Activated naive CD4-positive, alpha-beta T cell treated with anti-CD3 and anti-CD28 coated beads for 36 hours (primary cell): ENCODE measurements at regions not wholly inside any gene's neighbourhood (a gene's known extent, or its start where the extent isn't known, plus 50 kb on each side); places are given as distances from the start of the nearest gene placed in this dataset.

Source experiments
- CTCF ChIA-PET: fragments of 350-600 bp; sonication (Branson Sonifier 250); formaldehyde crosslinking; loops from one replicate; lab custom pipeline; 2021; ENCODE audit warnings: antibody characterized with exemption; lab: Charles Lee
- DNase-seq: peaks from one replicate; pipeline ENCODE4 v3.0.0-alpha.2; 2020
- H3K27ac Mint-ChIP-seq: one replicate; pipeline ENCODE4 v1.8.0; 2021; ENCODE audit warnings: mild to moderate bottlenecking, mixed read lengths
- H3K27me3 Mint-ChIP-seq: one replicate; pipeline ENCODE4 v1.8.0; 2021; ENCODE audit warnings: low read depth, mixed read lengths
- H3K36me3 Mint-ChIP-seq: one replicate; pipeline ENCODE4 v1.8.0; 2021; ENCODE audit warnings: low read depth, mixed read lengths
- H3K4me1 Mint-ChIP-seq: one replicate; pipeline ENCODE4 v1.8.0; 2021; ENCODE audit warnings: low read depth, mixed read lengths
- H3K4me3 Mint-ChIP-seq: one replicate; pipeline ENCODE4 v1.8.0; 2021; ENCODE audit warnings: mild to moderate bottlenecking, moderate library complexity, mixed read lengths
- H3K9me3 Mint-ChIP-seq: one replicate; pipeline ENCODE4 v1.8.0; 2021; ENCODE audit warnings: mixed read lengths
- intact Hi-C: fragments of 100-400 bp; cut with micrococcal nuclease; formaldehyde crosslinking; loops from one replicate; pipeline ENCODE4 v1.15.1; 2023

DNA sequence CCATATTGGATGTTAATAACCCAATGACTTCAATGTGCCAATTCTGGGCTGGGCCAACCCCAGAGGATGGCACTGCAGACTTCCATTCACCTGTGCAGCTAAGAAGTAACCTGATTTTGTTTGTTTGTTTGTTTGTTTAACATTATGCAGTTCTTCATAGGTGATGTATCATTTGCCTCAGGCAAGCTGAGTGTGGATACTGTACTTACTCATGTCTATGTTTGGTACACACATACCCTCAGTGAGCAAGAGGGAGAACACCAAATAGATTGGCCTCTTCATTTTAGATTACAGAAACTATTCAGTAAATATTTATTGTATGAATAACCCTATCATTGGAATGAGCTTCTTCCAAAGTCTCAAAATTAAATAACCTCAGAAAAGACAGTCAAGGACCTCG is 180.2 kb upstream of the SMC2 start:
- no peaks in the 10 kb centered on the region for H3K9me3 Mint-ChIP-seq
- no peaks in the 10 kb centered on the region for H3K36me3 Mint-ChIP-seq
- H3K27me3 Mint-ChIP-seq = peaks cover 2% of the 10 kb centered on the region
- intact Hi-C loops = no loop called here
- H3K4me1 Mint-ChIP-seq = no peaks in the 10 kb centered on the region
- CTCF ChIA-PET = interaction anchor here (0.5 kb wide), 1 partner anchor 829 kb away, joined by 3 read pairs; no protein-coding TSS in a partner anchor
- H3K27ac Mint-ChIP-seq = no peak overlapping the region
- DNase-seq = no peak
- H3K4me3 Mint-ChIP-seq = no peak overlapping the region

DNA sequence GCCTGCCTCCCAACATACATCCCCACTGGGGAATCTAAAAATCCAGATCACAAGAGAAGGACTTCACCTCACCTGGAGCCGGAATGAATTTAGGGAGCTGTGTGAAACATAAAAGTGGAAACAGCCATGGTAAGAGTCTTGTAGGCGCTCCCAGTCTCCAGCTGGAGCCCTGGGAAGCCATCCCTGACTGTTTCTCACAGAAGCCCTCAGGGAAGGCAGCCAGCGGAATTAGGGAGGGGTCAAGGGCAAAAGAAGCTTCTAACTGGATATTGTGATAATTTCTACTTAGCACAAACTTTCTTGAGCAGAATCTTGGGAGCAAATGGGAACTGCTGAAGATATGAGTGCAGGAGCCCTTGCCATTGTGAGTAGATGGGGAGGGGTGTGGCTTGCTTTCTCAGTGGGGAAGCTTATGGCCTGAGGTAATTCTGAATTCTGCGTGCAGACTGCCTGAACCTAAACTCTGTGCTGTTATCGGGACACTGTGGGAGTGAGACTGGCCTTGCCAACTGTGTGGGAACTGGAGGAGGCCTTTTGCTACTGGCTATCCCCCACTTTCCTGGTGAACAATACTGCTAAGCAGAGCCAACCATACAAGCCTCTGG is 174.4 kb upstream of the SMC2 start:
- intact Hi-C loops = no loop called here
- Mint-ChIP-seq H3K27ac (no peak overlapping the region), H3K4me3 (no peak overlapping the region), H3K36me3 (no peaks in the 10 kb centered on the region), H3K9me3 (no peaks in the 10 kb centered on the region), H3K27me3 (no peaks in the 10 kb centered on the region), H3K4me1 (no peaks in the 10 kb centered on the region)
- CTCF ChIA-PET = interaction anchor here (0.6 kb wide), 1 partner anchor 34 kb away, joined by 3 read pairs; no protein-coding TSS in a partner anchor
- DNase-seq = no peak

DNA sequence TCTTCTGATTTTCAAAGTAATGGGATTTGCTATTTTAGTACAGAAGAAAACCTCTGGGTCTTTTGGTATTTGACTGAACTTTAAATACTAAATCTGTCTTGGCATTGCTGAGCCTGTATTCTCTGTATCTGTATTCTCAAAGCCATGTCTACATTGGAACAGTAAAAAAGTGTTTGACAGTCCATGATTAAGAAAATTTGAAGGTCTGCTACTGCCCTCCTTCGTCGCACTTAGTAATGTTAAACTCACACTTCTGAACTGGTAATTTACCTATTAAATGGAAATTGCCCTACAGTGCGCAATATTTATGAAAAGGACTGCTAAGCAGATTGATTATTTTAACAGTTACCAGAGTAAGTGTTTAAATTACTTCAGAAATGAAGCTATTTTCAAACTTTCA is 165.7 kb upstream of the SMC2 start:
- no peak overlapping the region for H3K4me3 Mint-ChIP-seq
- intact Hi-C loops = no loop called here
- H3K36me3 Mint-ChIP-seq = no peaks in the 10 kb centered on the region
- peaks cover 2% of the 10 kb centered on the region for H3K27me3 Mint-ChIP-seq
- CTCF ChIA-PET = no interaction called here
- no peaks in the 10 kb centered on the region for H3K4me1 Mint-ChIP-seq
- no peak for DNase-seq
- H3K9me3 Mint-ChIP-seq = no peaks in the 10 kb centered on the region
- no peak overlapping the region for H3K27ac Mint-ChIP-seq

DNA sequence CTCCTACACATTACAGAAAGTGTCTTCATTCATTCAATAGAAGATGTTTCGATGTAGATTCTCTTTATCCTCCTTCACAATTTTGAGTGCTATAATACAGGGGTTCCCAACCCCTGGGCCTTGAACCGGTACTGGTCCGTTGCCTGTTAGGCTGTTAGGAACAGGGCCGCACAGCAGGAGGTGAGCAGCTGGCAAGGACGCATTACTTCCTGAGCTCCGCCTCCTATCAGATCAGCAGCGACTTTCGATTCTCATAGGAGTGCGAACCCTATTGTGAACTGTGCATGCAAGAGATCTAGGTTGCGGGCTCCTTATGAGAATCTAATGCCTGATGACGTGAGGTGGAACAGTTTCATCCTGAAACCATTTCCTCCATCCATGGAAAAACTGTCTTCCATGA is 153.0 kb upstream of the SMC2 start:
- Mint-ChIP-seq H3K27me3 (no peaks in the 10 kb centered on the region), H3K27ac (no peak overlapping the region), H3K4me3 (no peak overlapping the region), H3K4me1 (no peaks in the 10 kb centered on the region), H3K9me3 (no peaks in the 10 kb centered on the region), H3K36me3 (no peaks in the 10 kb centered on the region)
- intact Hi-C loops = no loop called here
- CTCF ChIA-PET = no interaction called here
- DNase-seq = no peak

DNA sequence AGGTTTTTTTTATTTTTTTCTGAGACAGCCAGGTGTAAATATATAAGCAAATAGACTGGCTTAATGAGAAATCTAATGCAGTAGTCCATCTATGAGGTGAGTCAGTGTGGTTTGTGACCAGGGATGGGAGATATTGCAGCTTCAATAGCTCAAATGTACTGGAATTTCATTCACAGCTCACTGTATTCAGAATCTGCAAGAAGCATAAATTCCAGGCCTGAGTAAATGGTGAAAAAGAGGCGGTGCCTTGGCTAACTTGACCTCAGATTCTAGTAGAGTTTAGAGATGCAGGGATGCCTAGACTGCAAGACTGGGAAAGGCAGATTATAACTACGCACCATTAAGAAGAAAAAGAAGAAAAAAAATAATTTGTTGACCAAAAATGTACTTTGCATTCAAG is 151.9 kb upstream of the SMC2 start:
- Mint-ChIP-seq H3K9me3 (no peaks in the 10 kb centered on the region), H3K36me3 (no peaks in the 10 kb centered on the region), H3K27me3 (no peaks in the 10 kb centered on the region), H3K4me3 (no peak overlapping the region), H3K4me1 (no peaks in the 10 kb centered on the region), H3K27ac (no peak overlapping the region)
- intact Hi-C loops = no loop called here
- CTCF ChIA-PET = no interaction called here
- no peak for DNase-seq

DNA sequence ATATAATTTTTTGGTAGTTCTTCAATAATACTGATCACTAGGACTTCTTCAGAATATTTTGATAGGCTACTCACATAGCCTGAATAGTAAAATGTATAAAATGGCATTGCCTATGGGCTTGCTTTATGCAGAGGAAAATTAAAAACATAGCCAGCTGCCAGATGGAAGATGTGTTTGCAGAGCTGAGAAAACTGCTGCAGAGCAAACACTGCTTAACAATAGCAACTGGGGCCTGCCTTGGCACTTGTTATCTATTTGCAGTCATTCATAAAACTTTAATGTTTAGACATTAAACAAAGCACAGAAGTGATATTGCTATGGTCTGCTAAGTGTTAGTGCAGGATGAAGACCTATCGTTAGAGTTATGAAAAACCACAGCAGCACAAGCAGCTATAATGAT is 151.5 kb upstream of the SMC2 start:
- no peak for DNase-seq
- no peaks in the 10 kb centered on the region for H3K27me3 Mint-ChIP-seq
- H3K27ac Mint-ChIP-seq = no peak overlapping the region
- intact Hi-C loops = no loop called here
- H3K4me1 Mint-ChIP-seq = no peaks in the 10 kb centered on the region
- H3K36me3 Mint-ChIP-seq = no peaks in the 10 kb centered on the region
- H3K9me3 Mint-ChIP-seq = no peaks in the 10 kb centered on the region
- no peak overlapping the region for H3K4me3 Mint-ChIP-seq
- CTCF ChIA-PET = interaction anchor here (0.8 kb wide), 1 partner anchor 28 kb away, joined by 4 read pairs; no protein-coding TSS in a partner anchor

DNA sequence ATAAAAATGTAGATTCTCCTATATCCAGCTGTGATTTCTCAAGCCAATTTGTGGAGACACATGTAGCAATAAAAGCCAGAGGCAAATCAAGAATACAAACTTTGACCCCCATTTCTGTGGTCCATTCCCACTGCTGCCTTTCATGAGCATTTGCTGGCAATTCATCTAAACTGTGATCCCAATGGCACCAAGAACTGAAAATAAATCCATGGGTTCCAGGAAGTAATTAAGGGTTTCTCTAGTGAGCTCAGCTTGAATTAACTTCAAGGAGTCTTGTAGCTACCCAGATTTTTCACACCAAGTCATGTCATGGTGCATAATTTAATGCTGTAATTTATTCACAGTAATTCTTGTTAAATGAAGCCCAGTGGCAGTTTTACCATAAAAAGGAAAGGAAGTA is 145.0 kb upstream of the SMC2 start:
- Mint-ChIP-seq H3K4me1 (no peaks in the 10 kb centered on the region), H3K9me3 (no peaks in the 10 kb centered on the region), H3K27me3 (peaks cover 14% of the 10 kb centered on the region), H3K4me3 (no peak overlapping the region), H3K36me3 (no peaks in the 10 kb centered on the region), H3K27ac (no peak overlapping the region)
- CTCF ChIA-PET = no interaction called here
- intact Hi-C loops = no loop called here
- no peak for DNase-seq

DNA sequence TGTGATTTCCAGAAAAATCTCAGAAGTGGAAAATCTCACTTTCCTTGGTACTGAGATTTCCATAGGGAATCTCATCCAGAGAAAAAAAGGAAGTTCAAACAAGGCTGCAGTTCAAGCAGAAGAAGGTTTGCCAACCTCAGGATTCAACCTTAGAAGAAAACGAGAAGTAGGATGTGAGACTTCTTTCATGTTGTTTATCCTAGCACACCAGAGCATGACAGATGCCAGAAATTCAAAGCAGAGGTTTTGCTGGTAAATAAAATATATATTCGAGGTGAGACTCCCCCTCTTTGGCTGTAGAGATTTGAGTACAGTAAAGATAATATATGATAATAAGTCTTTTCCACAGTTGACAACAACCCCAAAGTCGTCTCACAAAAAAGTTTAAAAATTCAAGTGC is 116.9 kb upstream of the SMC2 start:
- no peaks in the 10 kb centered on the region for H3K4me1 Mint-ChIP-seq
- H3K27ac Mint-ChIP-seq = no peak overlapping the region
- DNase-seq = no peak
- no peaks in the 10 kb centered on the region for H3K9me3 Mint-ChIP-seq
- no peak overlapping the region for H3K4me3 Mint-ChIP-seq
- intact Hi-C loops = no loop called here
- H3K36me3 Mint-ChIP-seq = no peaks in the 10 kb centered on the region
- H3K27me3 Mint-ChIP-seq = peaks cover 2% of the 10 kb centered on the region
- CTCF ChIA-PET = no interaction called here

DNA sequence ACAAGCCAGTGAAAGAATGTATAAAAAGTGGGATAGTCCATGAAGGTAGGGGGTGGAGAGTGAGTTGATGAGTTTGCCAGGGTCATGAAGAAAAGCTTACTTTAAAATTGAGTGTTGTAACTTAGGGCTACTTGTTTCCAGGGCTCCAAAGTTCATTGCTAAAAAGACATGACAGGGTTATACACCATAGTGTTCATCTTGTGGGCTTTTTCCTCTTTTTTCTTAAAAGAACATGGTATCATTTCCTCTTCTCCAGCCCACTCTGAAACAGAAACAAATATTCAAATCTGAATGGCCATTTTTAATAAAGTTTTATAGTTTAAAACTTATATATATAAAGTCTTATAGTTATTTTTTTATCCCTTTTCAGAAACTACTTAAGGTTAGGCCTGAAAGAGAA is 115.7 kb upstream of the SMC2 start:
- Mint-ChIP-seq H3K36me3 (no peaks in the 10 kb centered on the region), H3K9me3 (no peaks in the 10 kb centered on the region), H3K27me3 (peaks cover 2% of the 10 kb centered on the region), H3K4me3 (no peak overlapping the region), H3K27ac (no peak overlapping the region), H3K4me1 (no peaks in the 10 kb centered on the region)
- CTCF ChIA-PET = no interaction called here
- no peak for DNase-seq
- intact Hi-C loops = no loop called here

DNA sequence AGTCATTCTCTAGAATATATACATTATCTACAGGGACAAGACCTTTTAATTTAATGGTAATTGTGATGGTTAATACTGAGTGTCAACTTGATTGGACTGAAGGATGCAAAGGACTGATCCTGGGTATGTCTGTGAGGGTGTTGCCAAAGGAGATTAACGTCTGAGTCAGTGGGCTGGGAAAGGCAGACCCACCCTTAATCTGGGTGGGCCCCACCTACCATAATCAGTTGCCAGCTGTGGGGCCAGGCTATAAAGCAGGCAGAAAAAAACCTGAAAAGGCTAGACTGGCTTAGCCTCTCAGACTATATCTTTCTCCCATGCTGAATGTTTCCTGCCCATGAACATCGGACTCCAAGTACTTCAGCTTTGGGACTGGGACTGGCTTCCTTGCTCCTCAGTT is 112.2 kb upstream of the SMC2 start:
- H3K27ac Mint-ChIP-seq = no peak overlapping the region
- H3K27me3 Mint-ChIP-seq = peaks cover 6% of the 10 kb centered on the region
- H3K4me1 Mint-ChIP-seq = no peaks in the 10 kb centered on the region
- intact Hi-C loops = no loop called here
- H3K36me3 Mint-ChIP-seq = no peaks in the 10 kb centered on the region
- no peak for DNase-seq
- H3K4me3 Mint-ChIP-seq = no peak overlapping the region
- CTCF ChIA-PET = no interaction called here
- no peaks in the 10 kb centered on the region for H3K9me3 Mint-ChIP-seq

DNA sequence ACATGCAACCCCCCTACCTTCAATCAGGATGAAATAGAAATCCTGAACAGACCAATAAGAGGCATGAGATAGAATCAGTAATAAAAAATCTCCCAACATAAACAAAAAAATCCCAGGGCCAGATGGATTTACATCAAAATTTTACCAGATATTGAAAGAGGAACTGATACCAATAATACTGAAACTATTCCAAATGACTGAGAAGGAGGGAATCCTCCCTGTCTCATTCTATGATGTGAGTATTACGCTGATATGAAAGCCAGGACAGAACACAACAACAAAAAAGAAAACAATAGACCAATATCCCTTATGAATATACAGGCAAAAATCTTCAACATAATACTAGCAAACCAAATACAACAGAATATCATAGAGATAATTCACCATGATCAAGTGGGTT is 109.0 kb upstream of the SMC2 start:
- intact Hi-C loops = no loop called here
- no peak for DNase-seq
- Mint-ChIP-seq H3K4me1 (no peaks in the 10 kb centered on the region), H3K27ac (no peak overlapping the region), H3K27me3 (peaks cover 6% of the 10 kb centered on the region), H3K9me3 (no peaks in the 10 kb centered on the region), H3K36me3 (no peaks in the 10 kb centered on the region), H3K4me3 (no peak overlapping the region)
- CTCF ChIA-PET = no interaction called here

DNA sequence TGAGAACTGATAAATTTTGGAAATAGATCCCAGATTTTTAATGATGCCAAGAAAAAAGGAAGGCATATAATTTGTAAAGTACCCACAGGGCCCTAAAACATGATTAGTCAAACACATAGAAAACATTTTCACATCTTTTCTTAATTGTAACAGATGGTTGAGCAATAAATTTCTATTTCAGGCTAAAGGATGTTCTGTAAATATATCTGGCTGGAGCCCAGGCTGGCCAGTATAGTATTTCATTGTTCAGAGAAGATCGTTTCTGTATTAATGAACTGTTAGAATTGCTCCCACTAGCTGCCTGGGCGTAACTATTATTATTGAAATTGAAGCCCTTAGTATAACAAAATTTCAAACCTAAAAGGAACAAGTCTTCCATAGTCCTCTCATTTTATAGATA is 105.3 kb upstream of the SMC2 start:
- peaks cover 2% of the 10 kb centered on the region for H3K4me1 Mint-ChIP-seq
- intact Hi-C loops = no loop called here
- DNase-seq = no peak
- H3K4me3 Mint-ChIP-seq = no peak overlapping the region
- peaks cover 3% of the 10 kb centered on the region for H3K27me3 Mint-ChIP-seq
- no peaks in the 10 kb centered on the region for H3K36me3 Mint-ChIP-seq
- H3K9me3 Mint-ChIP-seq = no peaks in the 10 kb centered on the region
- CTCF ChIA-PET = no interaction called here
- no peak overlapping the region for H3K27ac Mint-ChIP-seq

DNA sequence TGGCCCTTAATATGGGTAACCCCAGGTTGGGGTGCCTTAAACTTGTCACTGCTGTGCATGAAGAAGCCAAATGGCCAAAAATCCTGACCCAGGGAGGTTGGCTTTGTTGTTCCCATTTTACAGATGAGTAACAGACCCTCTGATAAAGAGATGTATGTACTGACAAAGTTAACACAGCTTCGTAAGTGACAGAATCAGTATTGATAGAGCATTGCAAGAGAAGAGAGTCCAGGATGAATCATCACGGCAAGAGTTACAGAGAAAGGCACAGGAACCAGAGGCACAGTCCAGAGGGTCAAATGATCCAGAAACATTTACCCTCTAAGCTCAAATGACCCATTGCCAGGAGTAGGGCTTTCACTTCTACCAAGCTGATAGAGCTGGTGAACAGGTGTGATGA is 103.8 kb upstream of the SMC2 start:
- Mint-ChIP-seq H3K27ac (no peak overlapping the region), H3K9me3 (no peaks in the 10 kb centered on the region), H3K4me3 (no peak overlapping the region), H3K27me3 (peaks cover 2% of the 10 kb centered on the region), H3K4me1 (peaks cover 2% of the 10 kb centered on the region), H3K36me3 (no peaks in the 10 kb centered on the region)
- DNase-seq = no peak
- intact Hi-C loops = no loop called here
- CTCF ChIA-PET = no interaction called here
